PFSK-1 (cell line): ENCODE measurements at regions not wholly inside any gene's neighbourhood (a gene's known extent, or its start where the extent isn't known, plus 50 kb on each side); places are given as distances from the start of the nearest gene placed in this dataset.

Source experiments
- REST ChIP-seq, 2 experiments: IDR thresholded peaks; 2 replicates each; pipeline versions ENCODE4 v1.6.1 to v1.8.0; 2011 to 2012; ENCODE audit warnings: low read depth in 2 of 2, low read length in 2 of 2, control low read depth in 1 of 2, inconsistent platforms in 1 of 2, mild to moderate bottlenecking in 1 of 2, moderate library complexity in 1 of 2; ENCODE audit not compliant: insufficient read depth in 1 of 2
- SIN3A ChIP-seq: IDR thresholded peaks from 2 replicates; pipeline ENCODE4 v1.6.1; 2012; ENCODE audit warnings: mild to moderate bottlenecking, low read length, moderate library complexity, borderline replicate concordance; ENCODE audit not compliant: insufficient read depth

GRCh38 chr14:27318774-27319420, 721.1 kb upstream of the NOVA1 start:
- no peak for TF ChIP-seq REST (IDR thresholded peaks at IDR 0.05; ENCODE audit: insufficient read depth in 1 of 2, low read depth in 2 of 2, low read length in 2 of 2)
- no peak for TF ChIP-seq SIN3A
